Thyroid gland (tissue), 4 donors: ENCODE measurements at regions not wholly inside any gene's neighbourhood (a gene's known extent, or its start where the extent isn't known, plus 50 kb on each side); places are given as distances from the start of the nearest gene placed in this dataset.

Source experiments
- POLR2A ChIP-seq, 2 donors: fragments of 450-650 bp; IDR thresholded peaks; one replicate each; pipeline ENCODE4 v1.6.1; 2017; ENCODE audit warnings: antibody characterized with exemption in 2 of 2, mild to moderate bottlenecking in 2 of 2, moderate library complexity in 1 of 2
- TF ChIP-seq, protein P1 (sequence below), 6 experiments: fragments of 200-600 bp in 3 of 6; fragments of 450-650 bp in 3 of 6; sonication (generic) in 3 of 6; IDR thresholded peaks; one replicate each; pipeline ENCODE4 v1.5.1; 2016 to 2019; ENCODE audit warnings: antibody characterized with exemption in 6 of 6, mild to moderate bottlenecking in 2 of 6, inconsistent platforms in 1 of 6, moderate library complexity in 1 of 6

DNA sequence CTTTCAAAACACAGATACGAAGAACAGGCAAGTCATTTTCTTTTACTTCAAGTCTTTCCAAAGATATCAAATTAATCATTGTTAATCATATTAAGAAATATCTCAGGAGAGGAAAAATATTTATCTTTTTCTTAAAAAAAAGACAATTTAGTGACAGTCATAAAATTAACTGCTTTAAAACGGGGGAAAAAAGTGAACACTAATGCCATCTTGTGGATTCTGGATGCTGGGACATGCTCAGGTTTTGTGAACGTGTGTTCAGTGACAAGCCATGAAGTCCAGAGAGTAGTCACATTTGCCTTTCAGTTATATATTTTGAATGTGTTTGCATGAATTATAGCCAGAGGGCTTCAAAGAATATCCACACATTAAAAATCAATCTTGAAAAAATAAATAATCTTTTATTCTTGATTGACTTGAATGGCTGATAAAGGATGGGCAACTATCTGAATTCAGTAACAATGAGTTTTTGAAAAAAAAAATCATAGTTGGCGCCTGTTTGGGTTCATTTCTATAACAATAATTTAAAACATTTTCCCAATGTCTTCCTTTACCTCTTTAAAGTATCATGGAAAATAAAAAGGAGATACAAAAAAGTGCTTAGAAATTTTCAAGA is 74.7 kb upstream of the NOX3 start:
- TF ChIP-seq, protein P1, sequence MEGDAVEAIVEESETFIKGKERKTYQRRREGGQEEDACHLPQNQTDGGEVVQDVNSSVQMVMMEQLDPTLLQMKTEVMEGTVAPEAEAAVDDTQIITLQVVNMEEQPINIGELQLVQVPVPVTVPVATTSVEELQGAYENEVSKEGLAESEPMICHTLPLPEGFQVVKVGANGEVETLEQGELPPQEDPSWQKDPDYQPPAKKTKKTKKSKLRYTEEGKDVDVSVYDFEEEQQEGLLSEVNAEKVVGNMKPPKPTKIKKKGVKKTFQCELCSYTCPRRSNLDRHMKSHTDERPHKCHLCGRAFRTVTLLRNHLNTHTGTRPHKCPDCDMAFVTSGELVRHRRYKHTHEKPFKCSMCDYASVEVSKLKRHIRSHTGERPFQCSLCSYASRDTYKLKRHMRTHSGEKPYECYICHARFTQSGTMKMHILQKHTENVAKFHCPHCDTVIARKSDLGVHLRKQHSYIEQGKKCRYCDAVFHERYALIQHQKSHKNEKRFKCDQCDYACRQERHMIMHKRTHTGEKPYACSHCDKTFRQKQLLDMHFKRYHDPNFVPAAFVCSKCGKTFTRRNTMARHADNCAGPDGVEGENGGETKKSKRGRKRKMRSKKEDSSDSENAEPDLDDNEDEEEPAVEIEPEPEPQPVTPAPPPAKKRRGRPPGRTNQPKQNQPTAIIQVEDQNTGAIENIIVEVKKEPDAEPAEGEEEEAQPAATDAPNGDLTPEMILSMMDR (IDR thresholded peaks at IDR 0.05), result peak; percentile 20 to 70 (median 47)
- no peak for TF ChIP-seq POLR2A (IDR thresholded peaks at IDR 0.05)
